Hematopoietic multipotent progenitor cell treated with erythropoietin and hydrocortisone succinate and interleukin-3 and kit ligand, for 6 days (in vitro differentiated cells): ENCODE measurements at regions not wholly inside any gene's neighbourhood (a gene's known extent, or its start where the extent isn't known, plus 50 kb on each side); places are given as distances from the start of the nearest gene placed in this dataset.

ENCODE experiments used
- DNase-seq: peaks from one replicate; pipeline ENCODE4 v3.0.0-alpha.2; 2015

GRCh38 chr1:168455764-168456163, 88.0 kb downstream of the XCL2 start:
- DNase-seq = no peak

GRCh38 chr1:168454211-168454815, 89.5 kb downstream of the XCL2 start:
- no peak for DNase-seq

- no peak for DNase-seq
These were observed 90.7 kb downstream of the XCL2 start for GRCh38 chr1:168453056-168453455.

- DNase-seq = no peak
These were observed 91.5 kb downstream of the XCL2 start for GRCh38 chr1:168452329-168452728.

GRCh38 chr1:168447871-168448270, 95.9 kb downstream of the XCL2 start:
- no peak for DNase-seq

- DNase-seq = no peak
These were observed 97.7 kb downstream of the XCL2 start for GRCh38 chr1:168446081-168446480.

- no peak for DNase-seq
These were observed 99.9 kb downstream of the XCL2 start for GRCh38 chr1:168443899-168444298.

- no peak for DNase-seq
These were observed 100.4 kb downstream of the XCL2 start for GRCh38 chr1:168443356-168443755.

- no peak for DNase-seq
These were observed 100.9 kb downstream of the XCL2 start for GRCh38 chr1:168442931-168443330.

- DNase-seq = no peak
These were observed 102.1 kb downstream of the XCL2 start for GRCh38 chr1:168441745-168442144.

GRCh38 chr1:168439456-168440375, 104.1 kb downstream of the XCL2 start:
- DNase-seq = peak; percentile 94

GRCh38 chr1:168438626-168439025, 105.2 kb downstream of the XCL2 start:
- no peak for DNase-seq

GRCh38 chr1:168437821-168438220, 106.0 kb downstream of the XCL2 start:
- no peak for DNase-seq

GRCh38 chr1:168435439-168435838, 108.4 kb downstream of the XCL2 start:
- no peak for DNase-seq

- DNase-seq = no peak
These were observed 110.6 kb downstream of the XCL2 start for GRCh38 chr1:168433238-168433637.

- no peak for DNase-seq
These were observed 111.9 kb downstream of the XCL2 start for GRCh38 chr1:168431882-168432281.

- no peak for DNase-seq
These were observed 113.5 kb downstream of the XCL2 start for GRCh38 chr1:168430321-168430720.

- no peak for DNase-seq
These were observed 115.6 kb downstream of the XCL2 start for GRCh38 chr1:168428063-168428731.

- DNase-seq = no peak
These were observed 116.7 kb downstream of the XCL2 start for GRCh38 chr1:168427051-168427450.

GRCh38 chr1:168424281-168424680, 119.5 kb downstream of the XCL2 start:
- no peak for DNase-seq

GRCh38 chr1:168422203-168422847, 121.5 kb downstream of the XCL2 start:
- DNase-seq = no peak

GRCh38 chr1:168421399-168422004, 122.3 kb downstream of the XCL2 start:
- no peak for DNase-seq

GRCh38 chr1:168420177-168420576, 123.6 kb downstream of the XCL2 start:
- no peak for DNase-seq
